Left colon (tissue), 2 donors: ENCODE measurements at regions not wholly inside any gene's neighbourhood (a gene's known extent, or its start where the extent isn't known, plus 50 kb on each side); places are given as distances from the start of the nearest gene placed in this dataset.
"Not testable (repeated sequence)": the region's sequence is repeated elsewhere in the genome, so short reads cannot be mapped to it uniquely, and the experiment has no call there.

Experiments used
- ATAC-seq: fragments of 200-7000 bp; cut with Tn5 transposase; one replicate; pipeline ENCODE4 v1.9.1; 2020; ENCODE audit warnings: mild to moderate bottlenecking, moderate library complexity
- DNase-seq, 2 donors: peaks; one replicate each; pipeline ENCODE4 v3.0.0-alpha.2; 2020
- intact Hi-C, 2 donors: fragments of 100-400 bp; cut with DNase I in 1 of 2; cut with micrococcal nuclease in 1 of 2; formaldehyde crosslinking; loops; one replicate each; pipeline versions ENCODE4 v1.11.2 to v1.14.0; 2022; cut with DNase I, micrococcal nuclease
- donor health status: DM: no; HTN: no; CAD: no.
- donor health status: DM: yes; HTN: yes; CAD: no.

DNA sequence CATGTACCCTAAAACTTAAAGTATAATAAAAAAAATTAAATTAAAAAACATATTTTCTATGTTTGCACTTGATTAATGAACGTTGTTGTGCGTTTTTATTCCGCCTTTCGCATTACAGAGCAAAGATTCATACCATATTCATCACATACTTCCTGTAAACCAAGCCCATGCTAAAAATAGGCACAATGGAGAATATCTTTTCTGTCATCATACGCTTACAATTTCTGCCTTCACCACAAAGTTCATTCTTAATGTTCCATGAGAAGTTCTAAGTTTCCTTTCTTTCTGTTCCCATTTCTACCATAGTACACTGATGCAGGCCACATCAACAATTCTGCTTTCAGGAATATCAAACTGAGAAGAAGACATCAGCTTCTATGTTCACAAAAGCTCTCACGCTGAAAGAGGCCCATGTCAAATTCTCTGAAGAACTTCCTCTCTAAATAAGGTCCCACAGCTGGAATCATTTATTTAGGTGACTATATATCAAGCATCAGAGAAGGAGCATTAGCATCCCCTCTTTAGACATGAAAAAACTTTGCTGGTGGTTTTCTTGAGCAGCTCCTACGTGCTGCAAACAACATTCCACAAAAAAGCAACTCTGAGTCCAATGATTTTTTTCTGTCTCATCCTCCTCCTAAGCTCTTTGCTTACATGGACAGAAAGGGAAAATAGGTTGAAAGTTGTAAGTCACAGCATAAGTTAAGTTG, 456.4 kb downstream of the CDH10 start:
- ATAC-seq (no peak), DNase-seq (no peak)
- intact Hi-C loops = no loop called here

DNA sequence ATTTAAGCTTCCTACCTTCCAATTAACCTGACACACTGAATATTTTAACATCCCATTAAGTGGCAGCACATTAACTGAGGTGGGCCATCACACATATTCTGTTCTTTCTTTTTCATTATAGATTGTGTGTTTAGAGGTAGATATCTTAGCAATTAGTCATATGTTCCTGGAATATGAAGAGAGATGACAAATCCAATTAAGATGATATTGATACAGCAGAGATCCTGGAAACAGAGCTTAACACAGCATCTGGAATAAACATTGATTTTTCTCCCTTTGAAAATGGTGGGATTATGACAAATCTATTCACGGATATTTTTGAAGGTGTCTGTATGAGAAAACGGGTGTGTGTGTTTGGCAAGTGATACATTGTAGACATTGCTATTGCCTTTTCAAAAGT, 448.0 kb downstream of the CDH10 start:
- ATAC-seq = no peak
- no peak for DNase-seq
- intact Hi-C loops = no loop called here

DNA sequence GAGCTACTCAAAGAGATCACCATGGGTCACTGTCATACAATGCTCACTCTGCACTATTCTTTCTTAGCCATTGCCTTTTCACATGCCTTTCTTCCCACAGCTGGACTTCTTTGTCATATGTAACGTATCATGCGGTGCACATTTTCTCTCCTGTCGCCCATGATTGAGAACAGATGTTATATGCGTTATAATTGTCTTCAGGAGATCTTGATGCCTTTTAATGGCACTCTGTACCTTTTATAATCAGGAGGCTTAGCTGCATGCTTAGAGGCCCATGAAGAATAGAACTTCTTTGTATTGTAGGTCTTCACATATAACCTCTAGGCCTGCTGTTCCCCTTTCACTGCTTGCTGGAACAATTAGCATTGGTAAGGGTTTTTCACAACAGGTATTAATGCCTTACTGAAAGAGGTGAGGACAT, 436.1 kb downstream of the CDH10 start:
- ATAC-seq = no peak
- no peak for DNase-seq
- intact Hi-C loops = no loop called here

DNA sequence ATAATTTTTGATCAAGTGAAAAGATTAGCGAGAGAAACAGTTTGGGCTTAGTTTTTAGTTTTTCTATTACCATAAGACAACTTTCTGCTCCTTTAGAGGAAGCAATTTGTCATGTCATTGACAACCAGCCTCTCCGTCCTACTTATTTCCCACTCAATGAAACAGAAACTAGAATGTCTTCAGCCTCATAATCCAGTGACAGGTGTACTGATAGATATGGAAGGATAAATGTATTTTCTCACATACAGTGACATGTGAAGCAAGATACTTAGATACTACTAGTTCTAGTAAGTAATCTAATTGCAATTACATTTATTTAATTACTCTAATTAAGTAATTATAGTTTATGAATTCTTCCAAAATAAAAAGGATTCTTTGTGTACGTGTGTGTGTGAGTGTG, 429.7 kb downstream of the CDH10 start:
- DNase-seq = no peak
- no peak for ATAC-seq
- intact Hi-C loops = no loop called here

DNA sequence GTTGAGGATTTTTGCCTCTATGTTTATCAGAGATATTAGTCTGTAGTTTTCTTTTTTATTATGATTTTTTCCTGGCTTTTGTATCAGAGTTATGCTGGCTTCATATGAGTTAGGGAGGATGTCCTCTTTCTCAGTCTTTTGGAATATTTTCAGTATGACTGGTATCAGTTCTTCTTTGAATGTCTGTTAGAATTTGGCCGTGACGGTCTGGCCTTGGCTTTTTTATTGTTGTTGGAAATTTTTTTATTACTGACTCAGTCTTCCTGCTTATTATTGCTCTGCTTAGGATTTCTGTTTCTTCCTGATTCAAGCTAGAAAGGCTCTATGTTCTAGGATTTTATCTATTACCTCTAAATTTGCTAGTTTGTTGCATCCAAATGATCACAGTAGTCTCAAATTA, 421.9 kb downstream of the CDH10 start:
- ATAC-seq (no peak), DNase-seq (no peak)
- intact Hi-C loops = no loop called here

DNA sequence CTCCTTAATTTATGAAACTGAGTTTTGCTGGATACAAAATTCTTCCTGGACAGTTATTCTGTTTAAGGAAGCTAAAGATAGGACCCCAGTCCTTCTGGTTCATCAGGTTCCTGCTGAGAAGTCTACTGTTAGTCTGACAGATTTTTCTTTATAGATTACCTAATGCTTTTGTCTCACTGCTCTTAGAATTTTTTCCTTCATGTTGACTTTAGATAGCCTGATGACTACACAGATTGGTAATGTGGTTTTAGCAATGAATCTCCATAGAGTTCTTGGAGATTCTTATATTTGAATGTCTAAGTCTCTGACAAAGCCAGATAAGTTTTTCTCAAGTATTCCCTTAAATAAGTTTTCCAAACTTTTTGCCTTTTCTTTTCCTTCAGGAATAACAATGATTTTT, 419.7 kb downstream of the CDH10 start:
- no peak for DNase-seq
- no peak for ATAC-seq
- intact Hi-C loops = no loop called here

DNA sequence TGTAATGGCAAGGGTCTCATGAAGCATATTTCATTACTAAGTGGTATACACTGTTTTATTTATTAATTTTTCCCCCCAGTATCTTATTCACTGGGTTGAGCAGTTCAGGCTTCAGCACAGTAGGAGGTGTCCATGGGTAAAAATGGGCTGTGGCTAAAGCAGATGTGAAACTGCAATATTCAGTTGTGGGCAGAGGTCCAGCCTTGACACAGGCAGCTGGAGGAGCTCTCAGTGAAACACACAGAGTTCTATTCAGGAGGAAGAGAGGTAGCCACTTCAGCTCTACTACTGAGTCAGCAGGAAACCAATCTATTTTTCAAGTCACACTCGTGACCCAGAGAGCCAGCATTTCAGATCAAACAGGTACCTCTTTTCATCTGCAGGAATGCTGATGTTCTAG, 418.3 kb downstream of the CDH10 start:
- intact Hi-C loops = no loop called here
- ATAC-seq (no peak), DNase-seq (no peak)

DNA sequence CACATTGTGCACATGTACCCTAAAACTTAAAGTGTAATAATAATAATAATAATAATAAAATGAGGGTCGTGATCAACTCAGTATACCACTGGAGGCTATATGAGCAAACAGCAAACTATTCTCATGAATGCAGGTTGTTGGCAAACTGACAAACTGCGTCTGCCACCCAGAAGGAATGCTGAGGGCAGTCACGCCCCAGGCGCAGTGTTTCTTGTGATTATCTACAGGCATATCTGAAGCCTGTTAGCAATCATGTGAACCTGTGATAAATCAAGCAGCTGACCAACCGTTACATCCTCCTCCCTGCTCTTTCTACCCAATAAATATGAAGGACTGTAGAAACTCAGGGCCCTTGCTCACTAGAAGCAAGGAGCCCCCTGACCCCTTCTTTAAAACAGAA, 416.9 kb downstream of the CDH10 start:
- DNase-seq, intact Hi-C loops, ATAC-seq: not testable (repeated sequence)

DNA sequence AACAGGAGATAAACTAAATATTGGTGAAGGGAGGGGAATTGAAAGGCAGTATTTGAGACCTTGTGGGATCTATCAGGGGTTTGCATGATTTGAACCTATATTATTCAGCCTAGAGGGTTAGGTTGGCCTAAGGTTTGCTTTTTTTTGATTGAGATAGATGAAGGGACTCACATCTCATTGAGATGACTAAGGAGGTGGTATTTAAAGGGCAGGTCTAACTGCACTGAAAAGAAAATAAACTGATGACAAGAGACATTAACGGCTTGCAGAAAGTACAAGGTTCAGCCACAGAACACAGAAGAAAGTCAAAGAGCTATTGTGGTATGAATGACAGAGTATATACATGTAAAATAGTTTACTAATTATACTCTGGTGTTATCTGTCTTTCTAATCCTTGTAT, 412.7 kb downstream of the CDH10 start:
- ATAC-seq (no peak), DNase-seq (no peak)
- intact Hi-C loops = no loop called here

DNA sequence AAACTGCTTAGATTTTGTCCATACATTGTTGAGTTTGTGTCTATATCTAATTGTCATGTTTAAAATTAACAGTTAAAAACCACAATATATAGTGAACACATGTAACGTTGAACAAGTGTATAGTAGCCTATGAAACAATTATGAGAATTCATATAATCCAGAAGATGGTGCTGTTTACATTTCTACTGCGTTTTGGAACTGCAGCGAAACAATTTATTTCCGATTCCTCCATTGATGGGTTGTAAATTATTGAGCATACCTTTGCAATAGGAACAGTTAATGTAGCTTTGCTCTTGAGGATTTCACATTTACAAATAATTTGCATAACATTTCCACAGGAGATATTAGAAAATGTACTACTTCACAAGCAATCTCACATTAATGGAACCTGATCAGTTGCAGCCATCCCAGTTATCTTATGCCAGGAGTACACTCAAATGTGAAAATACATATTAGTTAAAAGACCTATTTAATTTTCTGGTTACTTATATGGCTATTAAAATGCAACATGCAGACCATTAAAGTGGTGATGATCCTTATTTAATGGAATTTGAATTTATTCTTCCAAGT, 411.8 kb downstream of the CDH10 start:
- ATAC-seq = no peak
- no peak for DNase-seq
- intact Hi-C loops = no loop called here

DNA sequence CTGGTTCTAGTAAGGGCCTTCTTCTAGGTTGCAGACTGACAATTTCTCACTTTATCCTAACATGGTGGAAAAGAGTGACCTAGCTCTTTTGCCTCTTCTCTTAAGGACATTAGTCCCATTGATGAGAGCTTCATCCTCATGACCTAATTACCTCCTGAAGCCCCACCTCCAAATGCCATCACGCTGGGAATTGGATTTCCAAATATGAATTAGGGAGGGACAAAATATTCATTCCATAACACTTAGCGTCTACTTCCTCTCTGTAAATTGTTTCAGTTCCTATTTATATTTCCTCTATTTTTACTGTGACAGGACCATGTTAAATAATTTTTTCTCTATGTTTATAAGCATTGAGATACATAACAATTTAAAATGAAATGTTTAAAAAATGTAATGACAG, 408.8 kb downstream of the CDH10 start:
- intact Hi-C loops = no loop called here
- ATAC-seq = no peak
- DNase-seq = no peak

DNA sequence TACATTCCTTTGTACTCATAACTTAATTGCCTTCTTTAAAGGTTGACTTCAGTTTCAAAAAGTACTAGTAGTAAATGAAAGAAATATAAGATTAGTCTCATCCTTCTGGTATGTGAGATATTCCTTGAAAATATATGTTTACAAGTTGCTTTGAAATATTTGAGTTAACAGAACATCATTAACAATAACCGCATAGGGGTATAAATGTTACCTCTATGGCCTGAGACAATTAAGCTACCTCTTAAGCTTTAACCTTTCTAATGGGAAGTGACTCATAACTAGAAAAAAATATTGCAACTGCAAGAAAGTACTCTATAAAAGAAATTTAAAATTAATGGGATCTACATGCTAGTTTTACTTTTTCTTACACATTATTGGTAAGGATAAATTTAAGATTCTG, 399.0 kb downstream of the CDH10 start:
- intact Hi-C loops = no loop called here
- DNase-seq = no peak
- no peak for ATAC-seq

DNA sequence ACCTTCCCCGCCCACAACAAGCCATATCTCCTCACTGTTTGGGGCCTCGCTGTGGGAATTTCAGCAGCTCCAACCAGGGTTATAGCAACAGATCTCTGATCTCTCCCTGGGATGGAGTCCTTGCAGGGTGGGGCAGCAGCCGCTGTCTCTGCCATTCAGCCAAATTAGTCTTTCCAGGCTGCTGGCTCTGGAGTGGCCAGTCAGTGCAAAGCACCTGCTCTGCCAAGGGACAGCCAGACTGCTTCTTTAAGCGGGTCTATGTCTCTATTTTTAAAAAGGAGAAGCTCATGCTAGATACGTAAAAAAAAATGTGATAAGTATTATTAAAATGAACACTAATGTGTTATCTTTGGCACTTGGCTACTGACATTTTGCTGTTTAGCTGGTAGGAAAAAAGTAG, 380.2 kb downstream of the CDH10 start:
- intact Hi-C loops = no loop called here
- DNase-seq (no peak), ATAC-seq (no peak)

DNA sequence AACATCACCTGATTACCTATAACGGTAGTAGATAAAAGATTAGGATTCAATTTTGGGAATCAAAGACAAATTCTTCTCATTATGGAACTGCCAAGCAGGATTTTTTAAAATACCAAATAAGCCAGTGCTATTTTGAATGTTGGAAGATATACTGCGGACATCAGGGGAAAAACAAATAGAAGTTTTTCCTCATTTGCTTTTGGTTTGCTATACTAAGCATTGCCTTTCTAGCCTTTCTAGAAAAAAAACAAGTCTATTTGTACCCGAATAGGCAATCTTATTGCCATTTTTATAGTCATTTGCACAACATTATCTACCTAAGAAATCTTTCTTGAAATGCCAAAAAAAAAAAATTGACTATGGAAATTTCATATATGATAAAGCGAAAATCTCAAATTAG, 379.5 kb downstream of the CDH10 start:
- intact Hi-C loops = no loop called here
- ATAC-seq (no peak), DNase-seq (no peak)

DNA sequence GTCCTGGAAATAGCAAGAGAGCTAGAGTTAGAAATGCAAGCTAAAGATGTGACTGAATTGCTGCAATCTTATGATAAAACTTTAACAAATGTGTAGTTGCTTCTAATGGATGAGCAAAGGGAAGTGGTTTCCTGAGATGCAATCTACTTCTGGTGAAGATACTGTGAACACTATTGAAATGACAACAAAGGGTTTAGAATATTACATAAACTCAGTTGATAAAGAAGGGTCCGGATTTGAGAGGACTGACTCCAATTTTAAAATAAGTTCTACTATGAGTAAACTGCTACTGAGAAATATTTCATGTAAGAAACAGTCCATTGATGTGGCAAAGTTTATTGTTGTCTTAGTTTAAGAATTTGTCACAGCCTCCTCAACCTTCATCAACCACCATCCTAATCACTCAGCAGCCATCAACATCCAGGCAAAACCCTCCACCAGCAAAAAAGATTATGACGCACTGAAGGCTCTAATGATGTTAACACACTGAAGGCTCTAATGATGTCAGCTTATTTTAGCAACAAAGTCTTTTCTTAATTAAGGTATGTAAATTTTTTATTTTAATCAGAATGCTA, 376.2 kb downstream of the CDH10 start:
- DNase-seq = no peak
- intact Hi-C loops = no loop called here
- ATAC-seq = no peak

DNA sequence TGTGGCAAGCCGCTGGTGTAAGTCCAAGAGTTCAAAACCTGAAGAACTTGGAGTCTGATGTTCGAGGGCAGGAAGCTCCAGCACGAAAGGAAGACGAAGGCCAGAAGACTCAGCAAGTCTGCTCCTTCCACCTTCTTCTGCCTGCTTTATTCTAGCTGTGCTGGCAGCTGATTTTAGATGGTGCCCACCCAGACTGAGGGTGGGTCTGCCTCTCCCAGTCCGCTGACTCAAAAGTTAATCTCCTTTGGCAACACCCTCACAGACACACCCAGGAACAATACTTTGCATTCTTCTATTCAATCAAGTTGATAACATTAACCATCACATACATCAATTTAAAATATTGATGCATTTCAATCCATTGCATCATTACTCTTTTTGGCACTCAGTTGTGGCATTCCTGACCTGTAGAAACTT, 373.1 kb downstream of the CDH10 start:
- intact Hi-C loops, ATAC-seq, DNase-seq: not testable (repeated sequence)

DNA sequence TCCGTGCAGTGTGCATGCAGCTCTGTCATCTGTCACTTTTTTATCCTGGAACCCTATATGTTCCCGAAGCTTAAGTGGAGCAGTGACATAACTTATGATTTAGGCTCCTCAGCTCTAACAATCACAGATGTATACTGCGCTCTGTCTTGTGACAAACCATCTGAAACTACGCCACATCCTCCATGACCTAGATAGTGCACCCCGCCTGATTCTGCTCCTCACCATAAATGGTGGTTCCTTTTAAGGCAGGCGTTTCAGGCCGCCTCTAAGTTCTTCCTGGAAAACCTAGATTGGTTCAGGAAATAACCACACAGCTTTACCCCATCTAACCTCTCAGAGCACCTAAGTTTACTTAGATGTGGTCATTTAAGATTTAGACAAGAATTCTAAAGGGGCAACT, 372.0 kb downstream of the CDH10 start:
- ATAC-seq (no peak), DNase-seq (no peak)
- intact Hi-C loops = no loop called here

DNA sequence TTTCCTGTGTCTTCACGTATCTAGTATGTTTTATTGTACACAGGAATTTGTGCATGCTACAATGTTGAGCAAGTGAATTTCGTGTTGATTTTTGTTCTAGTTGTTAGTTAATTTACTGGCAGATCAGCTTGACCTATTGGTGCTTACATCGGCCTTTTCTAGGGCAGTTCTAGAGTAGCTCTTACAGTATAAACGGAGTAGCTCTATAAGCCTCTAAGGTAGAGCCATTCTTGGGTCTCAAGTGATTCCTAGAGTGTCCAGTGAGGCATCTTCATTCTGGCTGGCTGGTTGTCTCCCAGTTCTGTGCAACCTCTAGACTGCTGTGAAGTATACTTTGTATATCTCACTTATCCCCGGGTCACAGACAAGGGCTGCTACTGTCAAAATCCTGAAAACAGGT, 364.6 kb downstream of the CDH10 start:
- ATAC-seq (no peak), DNase-seq (no peak)
- intact Hi-C loops = no loop called here

DNA sequence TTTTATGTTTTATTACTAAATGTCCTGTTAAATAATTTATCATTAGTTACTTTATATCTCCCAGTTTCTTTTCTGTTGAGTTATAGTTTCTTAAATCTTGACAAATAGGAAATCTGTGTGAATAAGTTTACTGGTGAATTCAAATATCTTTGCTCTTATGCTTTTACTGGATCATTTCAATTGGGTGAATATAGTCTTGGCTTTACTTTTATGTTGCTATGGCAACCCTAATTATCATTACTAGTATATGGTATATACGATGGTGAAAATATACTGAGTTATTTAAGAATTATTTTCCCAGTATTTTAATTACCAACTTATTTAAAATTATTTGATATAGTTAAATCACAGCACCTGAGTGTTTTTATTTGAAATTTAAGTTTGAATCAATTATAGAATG, 363.0 kb downstream of the CDH10 start:
- DNase-seq (no peak), ATAC-seq (no peak)
- intact Hi-C loops = no loop called here

DNA sequence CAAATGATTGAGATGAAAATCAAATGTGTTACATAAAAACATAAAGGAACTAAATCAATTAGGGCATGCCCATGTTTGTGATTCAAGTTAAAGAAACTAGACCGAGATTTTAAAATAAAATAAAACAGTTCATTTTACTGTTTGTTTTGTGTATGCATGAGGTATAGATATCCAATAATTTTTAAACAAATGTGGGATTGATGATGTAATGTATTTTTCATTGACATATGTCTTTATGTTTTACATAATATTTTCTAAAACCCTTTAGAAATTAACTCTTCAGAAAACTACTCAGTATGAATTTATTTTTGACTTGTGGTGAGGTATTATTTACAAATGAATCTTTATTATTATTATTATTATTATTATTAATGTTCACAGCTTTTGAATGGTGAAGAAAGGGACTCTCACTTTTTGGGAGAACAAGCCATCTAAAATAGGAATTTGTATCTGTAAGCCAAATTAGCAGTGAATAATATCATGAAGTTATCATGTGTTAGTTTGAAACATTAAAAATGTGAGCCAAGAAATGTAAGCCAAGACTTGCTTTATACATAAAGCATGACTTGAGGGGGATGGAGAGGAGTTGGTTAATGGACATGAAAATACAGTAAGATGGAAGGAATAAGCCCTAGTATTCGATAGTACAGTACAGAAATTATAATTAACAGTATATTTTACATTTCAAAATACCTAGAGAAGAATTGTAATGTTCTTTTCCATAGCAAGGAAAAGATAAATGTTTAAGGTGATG, 355.0 kb downstream of the CDH10 start:
- intact Hi-C loops = no loop called here
- DNase-seq (no peak), ATAC-seq (no peak)
